ENCODE measurements at regions not wholly inside any gene's neighbourhood (a gene's known extent, or its start where the extent isn't known, plus 50 kb on each side); places are given as distances from the start of the nearest gene placed in this dataset.

GRCh38 chr6:16078064-16078463 lies 50.8 kb upstream of the MYLIP start:
- DNase-seq (ENCODE audit: low read depth in 2 of 3, low spot score in 2 of 3), result no peak

DNA sequence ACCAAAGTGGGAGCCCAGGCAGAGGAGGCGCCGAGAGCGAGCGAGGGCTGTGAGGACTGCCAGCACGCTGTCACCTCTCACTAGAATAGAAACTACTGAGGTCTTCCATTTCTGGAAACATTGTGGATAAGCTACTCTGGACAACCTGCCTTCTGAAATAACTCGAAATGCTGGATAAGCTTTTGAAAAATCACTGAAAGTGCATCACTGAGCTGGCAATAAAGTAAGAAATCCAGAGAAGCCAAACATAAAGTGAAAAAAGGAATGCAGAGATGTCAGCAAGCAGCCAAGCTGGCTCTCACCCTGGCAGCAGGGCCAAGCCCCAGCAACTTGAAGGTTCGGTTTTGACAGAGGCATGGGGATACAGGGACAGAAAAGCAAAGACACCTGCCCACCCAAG lies 59.2 kb upstream of the MYLIP start:
- DNase-seq (ENCODE audit: low read depth in 2 of 3, low spot score in 2 of 3), result no peak

DNA sequence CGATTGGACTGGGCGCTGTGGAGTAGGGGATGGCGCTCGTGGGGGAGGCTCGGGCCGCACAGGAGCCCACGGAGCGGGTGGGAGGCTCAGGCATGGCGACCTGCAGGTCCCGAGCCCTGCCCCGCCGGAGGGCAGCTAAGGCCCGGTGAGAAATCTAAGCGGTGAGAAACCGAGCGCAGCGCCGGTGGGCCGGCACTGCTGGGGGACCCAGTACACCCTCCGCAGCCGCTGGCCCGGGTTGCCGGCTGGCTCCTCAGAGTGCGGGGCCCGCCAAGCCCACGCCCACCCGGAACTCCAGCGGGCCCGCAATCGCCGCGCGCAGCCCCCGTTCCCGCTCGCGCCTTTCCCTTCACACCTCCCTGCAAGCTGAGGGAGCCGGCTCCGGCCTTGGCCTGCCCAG lies 59.7 kb upstream of the MYLIP start:
- no peak for DNase-seq (ENCODE audit: low read depth in 2 of 3, low spot score in 2 of 3)

DNA sequence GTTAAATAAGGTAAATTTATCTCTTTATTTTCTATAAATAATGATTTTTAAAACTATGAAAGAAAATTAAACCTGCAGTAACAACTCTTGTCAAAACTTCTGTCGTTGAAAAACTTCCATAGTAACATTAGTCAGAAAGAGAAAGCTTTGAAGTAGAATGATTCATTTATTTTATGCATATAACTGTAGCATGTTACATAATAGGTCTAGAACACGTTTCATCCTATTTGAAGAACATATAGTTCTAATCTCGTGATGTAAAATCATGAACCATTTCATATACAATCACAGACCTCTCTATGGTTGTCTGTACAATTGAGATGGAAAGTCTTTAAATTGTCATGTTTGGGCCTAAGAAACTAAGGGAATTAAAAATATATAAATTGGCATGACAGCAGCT lies 61.3 kb upstream of the MYLIP start:
- no peak for DNase-seq (ENCODE audit: low read depth in 2 of 3, low spot score in 2 of 3)

DNA sequence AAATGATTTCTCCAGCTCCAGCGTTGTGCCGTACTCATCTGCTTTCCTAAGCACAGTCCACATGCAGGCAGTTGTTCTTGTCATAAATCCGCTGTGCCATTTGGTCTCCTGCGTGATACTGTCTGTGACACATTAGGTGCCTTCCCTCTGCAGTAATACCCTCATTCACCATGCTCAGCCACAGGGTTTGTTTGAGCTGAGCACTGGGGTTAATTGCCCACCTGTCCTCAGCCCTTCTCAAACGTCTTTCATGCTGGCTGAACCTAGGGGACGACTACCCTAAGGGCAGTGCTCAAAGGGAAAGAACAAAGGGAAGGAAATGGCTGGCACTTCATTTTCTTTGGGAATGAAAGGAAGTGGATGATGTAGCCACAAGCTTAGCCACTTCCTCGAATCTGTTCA lies 64.2 kb upstream of the MYLIP start:
- DNase-seq (ENCODE audit: low read depth in 2 of 3, low spot score in 2 of 3), result no peak

GRCh38 chr6:16063580-16063979 lies 65.3 kb upstream of the MYLIP start:
- no peak for DNase-seq (ENCODE audit: low read depth in 2 of 3, low spot score in 2 of 3)

GRCh38 chr6:16061818-16062217 lies 67.1 kb upstream of the MYLIP start:
- no peak for DNase-seq (ENCODE audit: low read depth in 2 of 3, low spot score in 2 of 3)

GRCh38 chr6:16060039-16060438 lies 68.8 kb upstream of the MYLIP start:
- DNase-seq (ENCODE audit: low read depth in 2 of 3, low spot score in 2 of 3), result no peak

DNA sequence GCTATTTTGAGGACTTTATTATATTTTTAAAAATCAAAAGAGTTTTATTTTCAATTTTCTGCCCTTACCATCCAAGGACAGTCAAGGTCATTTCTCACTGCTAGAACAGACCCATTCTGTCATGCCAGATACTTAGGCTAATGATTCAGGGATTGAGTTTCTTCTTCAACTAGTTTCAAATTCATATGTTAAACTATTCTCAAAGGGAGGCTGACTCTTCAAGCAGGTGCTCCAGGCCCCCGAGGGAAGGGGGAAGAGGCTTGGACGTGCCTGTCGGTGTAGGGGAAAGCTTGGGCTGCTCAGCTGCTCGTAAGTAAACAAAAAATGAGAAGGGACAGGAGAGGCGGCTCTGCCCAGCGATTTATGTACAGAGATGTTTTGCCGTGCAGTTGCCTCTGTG lies 69.4 kb upstream of the MYLIP start:
- no peak for DNase-seq (ENCODE audit: low read depth in 2 of 3, low spot score in 2 of 3)

DNA sequence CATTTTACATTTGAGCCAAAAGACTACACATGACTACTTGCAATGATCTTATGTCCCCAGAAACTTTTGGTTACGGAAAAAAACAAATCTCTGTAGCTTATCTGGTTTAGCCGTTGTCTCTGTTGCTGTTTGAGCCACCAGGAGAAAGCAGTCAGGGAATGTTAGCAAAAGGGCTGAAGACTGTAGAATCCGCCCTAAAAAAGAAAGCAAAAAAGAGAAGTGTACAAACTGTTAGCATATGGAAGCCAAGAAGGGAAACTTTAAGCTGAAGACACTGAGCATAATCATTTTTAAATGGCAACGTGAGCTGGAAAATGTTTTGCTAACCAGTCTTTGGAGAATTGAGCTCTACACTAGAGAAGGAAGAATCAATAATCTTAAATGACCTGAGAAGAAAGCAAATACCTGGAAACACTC lies 69.9 kb upstream of the MYLIP start:
- DNase-seq (ENCODE audit: low read depth in 2 of 3, low spot score in 2 of 3), result no peak

DNA sequence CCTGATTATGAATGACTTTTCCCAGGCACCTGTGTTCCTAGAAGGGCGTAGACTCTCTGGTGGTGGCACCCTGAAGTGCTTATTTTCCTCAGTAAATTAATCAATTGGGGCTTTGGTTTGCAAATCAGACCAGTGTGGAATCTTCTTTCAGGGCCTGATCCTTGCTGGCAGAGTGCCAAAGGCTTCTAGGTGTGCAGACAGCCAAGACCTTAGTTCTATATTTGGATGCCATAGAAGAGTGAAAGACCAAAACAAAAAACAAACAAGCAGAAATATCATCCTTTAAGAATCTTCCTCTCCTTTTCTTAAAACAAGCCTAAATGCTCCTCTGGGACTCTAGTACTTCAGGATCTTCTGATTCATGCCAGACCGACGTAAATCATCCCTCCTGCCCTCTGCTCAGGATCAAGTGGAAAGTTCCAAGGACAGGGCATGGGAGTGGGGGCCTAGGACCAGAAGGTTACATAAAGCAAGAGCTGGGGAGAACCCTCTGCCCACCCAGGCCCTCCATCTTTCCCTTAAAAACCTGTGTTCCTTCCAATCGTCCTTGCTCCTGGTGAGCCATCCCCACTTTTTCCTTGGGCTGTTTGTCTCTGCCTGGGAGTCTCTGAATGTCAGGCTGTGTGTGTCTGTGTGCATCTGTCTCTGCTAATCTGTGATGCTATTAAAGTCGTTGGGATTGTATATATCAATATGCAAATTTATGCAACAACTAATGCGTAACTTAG lies 70.5 kb upstream of the MYLIP start:
- no peak for DNase-seq (ENCODE audit: low read depth in 2 of 3, low spot score in 2 of 3)

- no peak for DNase-seq (ENCODE audit: low read depth in 2 of 3, low spot score in 2 of 3)
Measured at GRCh38 chr6:16057446-16057845, 71.4 kb upstream of the MYLIP start.

GRCh38 chr6:16056263-16056870 lies 72.5 kb upstream of the MYLIP start:
- no peak for DNase-seq (ENCODE audit: low read depth in 2 of 3, low spot score in 2 of 3)

DNA sequence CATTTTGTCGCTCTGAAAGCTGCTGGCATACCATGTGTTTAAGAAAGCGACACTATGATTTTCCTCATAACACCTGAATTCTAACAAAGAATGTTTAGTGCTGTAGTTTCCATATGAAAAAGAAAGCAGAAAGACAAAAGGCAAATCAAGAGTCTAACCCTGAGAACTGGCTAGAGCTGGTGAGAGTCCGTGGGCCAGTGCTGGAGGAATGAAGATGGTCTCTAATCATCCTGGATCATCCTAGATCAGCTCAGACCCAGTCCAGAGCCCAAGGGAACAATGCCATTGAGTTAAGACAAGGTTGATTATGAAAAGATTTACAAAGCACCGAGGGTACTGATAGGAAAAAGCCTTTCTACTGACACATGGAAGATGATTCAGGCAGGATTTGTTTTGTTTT lies 73.0 kb upstream of the MYLIP start:
- DNase-seq (ENCODE audit: low read depth in 2 of 3, low spot score in 2 of 3), result no peak

GRCh38 chr6:16049168-16049567 lies 79.7 kb upstream of the MYLIP start:
- DNase-seq (ENCODE audit: low read depth in 2 of 3, low spot score in 2 of 3), result no peak

DNA sequence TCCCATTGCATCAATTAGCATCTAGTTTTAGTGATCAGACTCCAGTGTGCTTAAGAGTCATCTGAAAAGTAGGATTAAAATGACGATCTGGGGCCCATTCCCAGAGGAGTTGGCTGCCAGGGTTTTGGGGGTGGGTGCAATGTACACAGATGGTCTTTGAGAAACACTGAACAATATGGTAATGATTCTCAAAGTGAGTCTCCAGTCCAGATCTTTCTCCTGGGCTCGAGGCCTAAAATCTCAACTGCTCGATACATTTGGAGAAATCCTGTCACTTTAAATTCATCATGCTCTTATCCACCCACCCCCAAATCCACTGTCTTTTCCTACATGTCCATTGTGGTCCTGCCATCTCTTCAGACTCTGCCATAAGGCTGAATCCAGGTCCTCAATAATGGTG lies 80.7 kb upstream of the MYLIP start:
- DNase-seq (ENCODE audit: low read depth in 2 of 3, low spot score in 2 of 3), result no peak

- DNase-seq (ENCODE audit: low read depth in 2 of 3, low spot score in 2 of 3), result no peak
Measured at GRCh38 chr6:16047435-16047990, 81.4 kb upstream of the MYLIP start.

DNA sequence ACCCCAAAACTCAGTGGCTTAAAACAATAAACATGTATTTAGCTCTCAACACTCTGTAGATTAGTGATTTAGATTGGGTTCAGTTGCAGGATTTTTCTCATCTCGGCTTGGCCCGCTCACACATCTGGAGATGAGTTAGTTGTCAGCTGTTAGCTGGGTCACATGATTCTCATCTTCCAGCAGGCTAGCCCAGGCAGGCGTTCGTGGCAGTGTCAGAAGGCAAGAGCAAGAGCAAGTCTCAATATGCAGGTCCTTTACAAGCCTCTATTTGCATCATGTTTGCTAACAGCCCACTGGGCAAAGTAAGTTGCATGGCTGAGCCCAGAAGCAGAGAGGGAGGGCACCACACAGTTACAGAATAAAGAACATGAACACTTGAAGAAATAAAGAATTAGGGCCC lies 83.6 kb upstream of the MYLIP start:
- no peak for DNase-seq (ENCODE audit: low read depth in 2 of 3, low spot score in 2 of 3)

GRCh38 chr6:16044211-16044643 lies 84.7 kb upstream of the MYLIP start:
- DNase-seq (ENCODE audit: low read depth in 2 of 3, low spot score in 2 of 3), result no peak

GRCh38 chr6:16043171-16044135 lies 85.4 kb upstream of the MYLIP start:
- no peak for DNase-seq (ENCODE audit: low read depth in 2 of 3, low spot score in 2 of 3)

- no peak for DNase-seq (ENCODE audit: low read depth in 2 of 3, low spot score in 2 of 3)
Measured at GRCh38 chr6:16042751-16043150, 86.1 kb upstream of the MYLIP start.

All from hematopoietic multipotent progenitor cell (in vitro differentiated cells).